ENCODE measurements at regions not wholly inside any gene's neighbourhood (a gene's known extent, or its start where the extent isn't known, plus 50 kb on each side); places are given as distances from the start of the nearest gene placed in this dataset.

- no peaks in the 10 kb centered on the region for H3K4me1 ChIP-seq (ENCODE audit: low read length)
- H3K79me2 ChIP-seq (ENCODE audit: low read length) = no peaks in the 10 kb centered on the region
- no peak overlapping the region for H3K4me2 ChIP-seq (ENCODE audit: low read depth, low read length)
- no peak overlapping the region for H3K9ac ChIP-seq (ENCODE audit: low read length)
- no peaks in the 10 kb centered on the region for H3K9me2 ChIP-seq (replicated peaks; ENCODE audit: insufficient read depth, low read length)
- H3K9me3 ChIP-seq (replicated peaks; ENCODE audit: insufficient read depth, low read length) = no peaks in the 10 kb centered on the region
- no peak overlapping the region for H2AFZ ChIP-seq (ENCODE audit: low read length)
- TF ChIP-seq EZH2phosphoT487 (IDR thresholded peaks at IDR 0.05; ENCODE audit: low read length) (no peak), CTCF (IDR thresholded peaks at IDR 0.05; ENCODE audit: low read length) (no peak), EZH2 (optimal IDR thresholded peaks at IDR 0.05; ENCODE audit: low read depth, low read length) (no peak)
- no peaks in the 10 kb centered on the region for H3F3A ChIP-seq (ENCODE audit: insufficient read depth, low read length)
- no peak overlapping the region for H3K4me3 ChIP-seq (ENCODE audit: low read length)
- no peaks in the 10 kb centered on the region for H3K36me3 ChIP-seq (replicated peaks; ENCODE audit: insufficient read depth, low read length)
- no peak overlapping the region for H3K27ac ChIP-seq (ENCODE audit: low read length)
- H4K20me1 ChIP-seq (ENCODE audit: insufficient read depth, low read length) = no peaks in the 10 kb centered on the region
- DNase-seq = no peak
- no peaks in the 10 kb centered on the region for H3K27me3 ChIP-seq (replicated peaks; ENCODE audit: insufficient read depth, low read length)
Observed at GRCh38 chr6:14320332-14320731, 202.8 kb downstream of the CD83 start.

- H3K27me3 ChIP-seq (replicated peaks; ENCODE audit: insufficient read depth, low read length) = no peaks in the 10 kb centered on the region
- no peaks in the 10 kb centered on the region for H3K9me2 ChIP-seq (replicated peaks; ENCODE audit: insufficient read depth, low read length)
- no peaks in the 10 kb centered on the region for H3F3A ChIP-seq (ENCODE audit: insufficient read depth, low read length)
- H3K4me3 ChIP-seq (ENCODE audit: low read length) = no peak overlapping the region
- TF ChIP-seq EZH2phosphoT487 (IDR thresholded peaks at IDR 0.05; ENCODE audit: low read length) (no peak), CTCF (IDR thresholded peaks at IDR 0.05; ENCODE audit: low read length) (no peak), EZH2 (optimal IDR thresholded peaks at IDR 0.05; ENCODE audit: low read depth, low read length) (no peak)
- no peak overlapping the region for H3K27ac ChIP-seq (ENCODE audit: low read length)
- no peaks in the 10 kb centered on the region for H3K9me3 ChIP-seq (replicated peaks; ENCODE audit: insufficient read depth, low read length)
- no peak overlapping the region for H3K4me2 ChIP-seq (ENCODE audit: low read depth, low read length)
- DNase-seq = no peak
- no peaks in the 10 kb centered on the region for H3K79me2 ChIP-seq (ENCODE audit: low read length)
- H4K20me1 ChIP-seq (ENCODE audit: insufficient read depth, low read length) = no peaks in the 10 kb centered on the region
- no peaks in the 10 kb centered on the region for H3K4me1 ChIP-seq (ENCODE audit: low read length)
- no peaks in the 10 kb centered on the region for H3K36me3 ChIP-seq (replicated peaks; ENCODE audit: insufficient read depth, low read length)
- H2AFZ ChIP-seq (ENCODE audit: low read length) = no peak overlapping the region
- no peak overlapping the region for H3K9ac ChIP-seq (ENCODE audit: low read length)
Observed at GRCh38 chr6:14321992-14322772, 204.6 kb downstream of the CD83 start.

GRCh38 chr6:14322841-14323240 lies 205.3 kb downstream of the CD83 start:
- no peak for DNase-seq

More at GRCh38 chr6:14322841-14323240, 205.3 kb downstream of the CD83 start:
- no peaks in the 10 kb centered on the region for H3K4me1 ChIP-seq (ENCODE audit: low read length)
- H4K20me1 ChIP-seq (ENCODE audit: insufficient read depth, low read length) = no peaks in the 10 kb centered on the region
- no peaks in the 10 kb centered on the region for H3F3A ChIP-seq (ENCODE audit: insufficient read depth, low read length)
- no peak overlapping the region for H3K27ac ChIP-seq (ENCODE audit: low read length)
- no peaks in the 10 kb centered on the region for H3K9me3 ChIP-seq (replicated peaks; ENCODE audit: insufficient read depth, low read length)
- H3K27me3 ChIP-seq (replicated peaks; ENCODE audit: insufficient read depth, low read length) = no peaks in the 10 kb centered on the region
- H3K36me3 ChIP-seq (replicated peaks; ENCODE audit: insufficient read depth, low read length) = no peaks in the 10 kb centered on the region
- no peak overlapping the region for H3K4me2 ChIP-seq (ENCODE audit: low read depth, low read length)
- no peaks in the 10 kb centered on the region for H3K79me2 ChIP-seq (ENCODE audit: low read length)
- no peak overlapping the region for H2AFZ ChIP-seq (ENCODE audit: low read length)
- TF ChIP-seq EZH2phosphoT487 (IDR thresholded peaks at IDR 0.05; ENCODE audit: low read length) (no peak), CTCF (IDR thresholded peaks at IDR 0.05; ENCODE audit: low read length) (no peak), EZH2 (optimal IDR thresholded peaks at IDR 0.05; ENCODE audit: low read depth, low read length) (no peak)
- H3K4me3 ChIP-seq (ENCODE audit: low read length) = no peak overlapping the region
- no peak overlapping the region for H3K9ac ChIP-seq (ENCODE audit: low read length)
- no peaks in the 10 kb centered on the region for H3K9me2 ChIP-seq (replicated peaks; ENCODE audit: insufficient read depth, low read length)

Measured in MM.1S (cell line).